HG02610 (cell line): ENCODE measurements at regions not wholly inside any gene's neighbourhood (a gene's known extent, or its start where the extent isn't known, plus 50 kb on each side); places are given as distances from the start of the nearest gene placed in this dataset.

ENCODE experiments used
- ATAC-seq: cut with Tn5 transposase; IDR thresholded peaks from one replicate; pipeline ENCODE4 v1.9.1; 2021; ENCODE audit warnings: mild to moderate bottlenecking, moderate library complexity; ENCODE audit not compliant: unreplicated experiment

- ATAC-seq: no peak
These were observed 65.0 kb upstream of the ACO1 start for GRCh38 chr9:32319312-32319929.

- ATAC-seq: no peak
These were observed 61.8 kb upstream of the ACO1 start for GRCh38 chr9:32322622-32323021.

GRCh38 chr9:32326146-32326545 lies 58.3 kb upstream of the ACO1 start:
- ATAC-seq: no peak

- ATAC-seq: no peak
These were observed 53.2 kb upstream of the ACO1 start for GRCh38 chr9:32331240-32331639.

GRCh38 chr9:32334112-32334511 lies 50.3 kb upstream of the ACO1 start:
- no peak for ATAC-seq
